H54 (cell line): ENCODE measurements at regions not wholly inside any gene's neighbourhood (a gene's known extent, or its start where the extent isn't known, plus 50 kb on each side); places are given as distances from the start of the nearest gene placed in this dataset.
"Not testable (repeated sequence)": the region's sequence is repeated elsewhere in the genome, so short reads cannot be mapped to it uniquely, and the experiment has no call there.

Experiments
- DNase-seq: peaks from one replicate; pipeline ENCODE4 v3.0.0; 2011; ENCODE audit warnings: low spot score, mixed read lengths; ENCODE audit not compliant: insufficient read length
- FAIRE-seq: peaks from 3 replicates; lab custom pipeline; 2011; peaks lifted over from hg19 to GRCh38; lab: Jason Lieb, UNC
- POLR2A ChIP-seq: IDR thresholded peaks from 2 replicates; pipeline ENCODE4 v1.6.1; 2011; ENCODE audit warnings: low read depth, mild to moderate bottlenecking, low read length

DNA sequence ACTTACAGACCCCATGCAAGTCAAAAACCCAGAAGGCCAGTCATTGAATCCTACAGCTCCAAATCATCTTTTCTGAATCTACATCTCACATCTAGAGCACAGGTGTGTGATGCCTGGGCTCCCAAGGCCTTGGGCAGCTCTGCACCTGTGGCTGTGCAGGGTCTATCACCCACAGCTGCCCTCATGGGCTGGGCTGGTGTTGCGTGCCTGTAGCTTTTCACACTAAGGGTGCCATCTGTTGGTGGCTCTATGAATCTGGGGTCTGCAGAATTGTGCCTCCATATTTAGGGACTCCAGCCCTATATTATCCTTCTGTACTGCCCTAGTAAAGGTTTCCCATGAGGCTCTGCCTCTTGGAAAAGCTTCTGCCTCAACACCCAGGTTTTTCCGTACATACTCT is 407.6 kb downstream of the TUBA3C start:
- not testable (repeated sequence) for FAIRE-seq, DNase-seq

DNA sequence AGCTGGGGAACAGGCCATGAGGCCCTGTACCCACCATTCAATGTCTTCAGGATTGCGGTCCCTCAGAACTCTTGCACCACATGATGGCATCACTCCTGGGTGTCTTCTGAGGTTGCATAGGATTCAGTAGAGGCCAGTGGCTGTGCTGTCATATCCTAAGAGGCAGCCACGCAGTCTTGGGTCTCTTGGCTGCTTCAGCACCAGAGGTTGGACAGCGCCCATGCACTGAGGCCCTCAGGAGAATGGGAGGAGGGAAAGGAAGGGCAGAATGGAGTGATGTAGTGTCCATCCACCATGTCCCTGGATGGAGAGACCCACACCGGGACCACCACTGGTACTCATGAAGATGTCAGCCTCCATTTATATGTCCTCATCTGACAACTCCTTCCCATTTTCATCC is 439.9 kb downstream of the TUBA3C start:
- DNase-seq, FAIRE-seq: not testable (repeated sequence)

DNA sequence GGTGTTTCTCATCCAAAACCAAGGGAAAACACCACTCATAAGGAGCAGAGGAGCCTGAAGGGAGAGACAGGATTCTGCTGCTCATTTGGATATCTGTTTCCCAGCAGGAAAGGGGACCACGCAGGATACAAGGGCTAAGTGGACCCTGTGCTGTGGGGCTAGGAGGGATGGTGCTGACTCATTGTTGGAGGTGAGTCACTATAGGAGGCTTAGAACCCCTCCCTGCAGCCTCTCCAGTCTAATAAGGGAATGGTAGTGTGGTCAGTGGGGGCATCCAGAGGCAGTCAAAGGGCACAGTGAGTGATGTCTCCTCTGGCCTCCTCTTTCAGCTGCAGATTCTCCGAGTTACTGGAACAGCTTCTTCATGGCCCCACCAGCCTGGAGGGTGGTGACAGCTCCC is 442.3 kb downstream of the TUBA3C start:
- TF ChIP-seq POLR2A = no peak
- FAIRE-seq = no peak

DNA sequence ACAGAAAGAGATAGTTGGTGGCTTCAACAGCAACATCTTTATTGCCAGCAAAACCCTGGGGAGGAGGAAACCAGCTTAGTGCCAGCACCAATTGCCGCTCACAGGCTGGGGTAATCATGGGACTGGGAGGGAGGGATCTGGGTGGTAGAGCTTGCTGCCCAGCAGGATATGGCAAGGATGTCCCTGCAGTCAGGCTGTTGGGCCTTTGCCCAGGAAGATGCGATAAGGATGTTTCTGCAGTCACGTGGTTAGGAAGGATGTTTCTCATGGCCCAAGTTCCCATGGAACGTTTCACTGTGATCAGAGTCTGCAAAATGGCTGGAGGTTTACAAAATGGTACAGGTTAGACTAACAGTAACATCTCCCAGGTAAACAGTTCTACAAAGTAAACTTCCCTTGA is 443.5 kb downstream of the TUBA3C start:
- not testable (repeated sequence) for FAIRE-seq, DNase-seq

More for the DNA sequence above, 442.3 kb downstream of the TUBA3C start:
- DNase-seq = no peak

DNA sequence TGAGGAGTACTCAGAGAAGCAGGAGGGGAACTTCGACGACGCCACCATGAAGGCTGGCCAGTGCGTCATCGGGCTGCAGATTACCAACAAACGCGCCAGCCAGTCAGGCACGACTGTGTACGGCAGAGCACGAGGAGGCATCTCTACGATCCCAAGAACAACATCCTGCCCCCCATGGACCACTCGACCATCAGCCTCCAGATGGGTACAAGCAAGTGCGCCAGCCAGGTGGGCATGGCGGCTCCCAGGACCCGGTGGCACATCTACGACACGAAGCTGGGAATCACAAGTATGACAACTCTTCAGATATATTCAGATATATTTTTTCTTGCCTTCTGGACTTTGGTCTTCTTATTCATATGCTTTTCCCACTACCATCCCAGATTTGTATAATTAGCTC is 454.5 kb downstream of the TUBA3C start:
- DNase-seq, FAIRE-seq: not testable (repeated sequence)

DNA sequence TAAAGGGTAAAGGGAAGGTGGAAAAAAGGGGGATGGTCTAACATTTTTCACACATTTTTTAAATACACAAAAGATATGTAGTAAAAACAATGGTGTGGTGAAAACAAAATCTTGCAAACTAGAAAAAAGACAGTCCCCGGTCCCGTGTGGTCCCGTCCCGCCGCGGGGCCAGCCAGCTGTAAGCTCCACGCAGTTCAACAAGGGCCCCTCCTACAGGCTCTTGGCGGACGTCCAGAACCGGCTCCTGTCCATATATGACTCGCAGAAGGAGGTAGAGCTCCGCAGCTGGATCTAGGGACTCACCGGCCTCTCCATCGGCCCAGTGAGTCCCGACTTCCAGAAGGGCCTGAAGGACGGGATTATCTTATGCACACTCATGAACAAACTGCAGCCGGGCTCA is 455.1 kb downstream of the TUBA3C start:
- FAIRE-seq, DNase-seq: not testable (repeated sequence)

DNA sequence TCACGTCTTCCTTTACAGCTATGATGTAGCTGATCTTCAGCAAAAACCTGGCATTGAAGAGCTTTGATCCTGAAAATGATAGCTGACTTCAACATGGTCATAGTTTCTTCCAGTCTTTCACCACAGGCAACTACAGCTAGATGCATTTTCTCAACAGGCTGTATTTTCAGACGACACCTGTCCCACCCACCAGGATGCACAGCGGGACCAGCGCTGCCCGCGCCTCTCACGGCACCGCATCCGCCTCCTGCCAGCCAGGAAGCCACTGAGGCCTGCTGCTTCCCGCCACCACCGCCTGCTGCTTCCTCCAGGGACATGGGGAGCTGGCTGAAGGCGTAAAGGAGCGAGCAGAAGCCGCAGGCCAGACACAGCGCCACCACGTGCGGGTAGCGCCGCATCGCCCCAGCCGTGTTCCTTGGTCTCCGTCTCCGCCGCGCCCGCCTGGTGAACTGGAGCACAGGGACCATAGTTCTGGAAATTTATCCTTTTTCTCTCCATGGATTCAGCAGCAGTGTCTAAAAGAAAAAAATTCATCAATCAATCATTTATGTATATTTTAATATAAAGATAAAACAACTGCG is 456.3 kb downstream of the TUBA3C start:
- not testable (repeated sequence) for FAIRE-seq, DNase-seq

DNA sequence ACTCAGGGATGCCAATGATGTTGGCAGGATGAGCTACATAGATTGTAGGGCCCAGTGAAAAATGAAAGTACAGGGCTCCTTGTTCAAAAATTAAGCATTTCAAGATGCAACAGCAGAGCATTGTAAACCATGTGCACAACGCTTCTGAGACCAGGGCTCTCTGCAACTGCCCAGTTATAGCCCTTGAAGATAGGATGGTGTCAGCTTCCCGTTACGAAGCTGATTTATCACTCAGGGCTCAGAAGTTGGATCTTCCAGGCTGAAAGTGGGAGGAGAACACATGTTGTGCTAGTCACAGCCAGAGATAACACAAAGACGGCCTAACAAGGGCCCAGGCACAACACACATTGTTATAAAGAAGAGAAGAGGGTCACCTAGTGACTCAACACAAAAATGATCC is 466.7 kb downstream of the TUBA3C start:
- no peak for DNase-seq
- TF ChIP-seq POLR2A = no peak
- no peak for FAIRE-seq

DNA sequence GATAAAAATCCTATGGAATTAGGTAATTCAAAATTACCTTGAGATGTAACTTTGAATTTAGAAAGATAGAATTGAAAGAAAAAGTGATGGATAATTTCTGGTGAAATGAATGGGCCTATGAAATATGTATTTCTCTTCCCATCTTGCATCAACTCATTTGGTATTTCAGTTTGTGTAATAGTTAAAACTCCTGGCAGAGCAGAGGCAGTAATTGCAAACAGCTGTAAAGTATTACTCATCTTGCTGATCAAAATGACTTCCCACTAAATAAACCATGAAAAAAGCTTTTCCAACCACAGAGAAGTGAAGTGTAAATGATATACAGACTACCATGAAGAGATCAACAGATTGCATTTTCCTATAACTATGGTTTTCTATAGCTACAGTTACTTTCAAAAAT is 471.0 kb downstream of the TUBA3C start:
- DNase-seq, FAIRE-seq: not testable (repeated sequence)

DNA sequence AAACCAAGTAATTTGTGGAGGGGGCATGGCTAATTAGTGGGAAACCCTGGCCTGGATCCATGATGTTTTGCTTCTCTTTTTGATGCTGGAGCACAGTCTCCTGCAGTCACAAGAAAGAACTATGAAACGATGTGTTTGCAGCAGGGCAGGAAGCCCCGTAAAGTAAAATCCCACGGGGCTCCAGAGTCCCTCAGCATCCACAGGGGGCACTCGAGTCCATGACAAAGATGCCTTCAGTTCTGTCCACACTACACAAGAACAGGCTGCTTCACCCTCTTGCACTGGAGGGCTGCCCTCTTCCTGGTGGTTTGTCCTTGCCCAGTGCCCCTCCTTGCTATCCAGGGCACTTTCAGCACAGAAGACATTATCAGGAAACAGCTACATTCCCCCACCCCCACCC is 475.1 kb downstream of the TUBA3C start:
- not testable (repeated sequence) for FAIRE-seq, DNase-seq

DNA sequence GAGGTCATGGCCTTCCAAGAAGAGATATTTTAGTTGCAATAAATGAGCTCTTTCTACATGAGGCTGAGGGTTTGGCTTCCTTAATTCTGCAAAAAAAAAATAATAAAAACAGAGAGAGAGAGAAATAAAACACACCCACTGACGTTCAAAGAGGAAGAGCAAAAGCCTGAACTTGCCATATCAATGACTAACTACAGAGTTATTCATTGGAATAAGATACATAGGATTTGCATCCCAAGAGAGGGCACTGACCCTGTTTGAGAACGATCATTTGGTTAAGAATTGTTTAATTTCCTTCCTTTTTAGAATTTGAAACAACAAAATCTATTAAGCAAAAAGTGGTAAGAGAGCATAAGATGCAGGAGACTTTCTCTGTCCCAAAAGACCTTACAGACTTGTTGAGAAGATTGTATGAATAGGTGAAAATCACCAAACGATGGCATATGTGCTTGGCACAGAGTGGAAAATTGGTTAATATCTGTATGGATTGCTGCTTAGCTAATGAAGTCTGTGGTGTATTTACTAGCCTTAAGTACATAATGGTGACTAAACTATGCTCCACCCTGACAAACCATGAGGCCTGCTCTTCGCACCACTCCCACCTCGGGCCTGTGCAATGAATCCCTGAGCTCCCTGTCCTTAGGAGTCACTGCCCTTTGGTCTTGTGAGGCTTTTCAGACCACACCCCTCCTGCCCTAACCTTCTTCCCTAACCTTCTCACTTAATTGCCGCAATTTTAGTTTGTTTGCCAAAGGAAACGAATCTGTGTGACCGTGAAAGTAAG is 479.0 kb downstream of the TUBA3C start:
- DNase-seq, FAIRE-seq: not testable (repeated sequence)

DNA sequence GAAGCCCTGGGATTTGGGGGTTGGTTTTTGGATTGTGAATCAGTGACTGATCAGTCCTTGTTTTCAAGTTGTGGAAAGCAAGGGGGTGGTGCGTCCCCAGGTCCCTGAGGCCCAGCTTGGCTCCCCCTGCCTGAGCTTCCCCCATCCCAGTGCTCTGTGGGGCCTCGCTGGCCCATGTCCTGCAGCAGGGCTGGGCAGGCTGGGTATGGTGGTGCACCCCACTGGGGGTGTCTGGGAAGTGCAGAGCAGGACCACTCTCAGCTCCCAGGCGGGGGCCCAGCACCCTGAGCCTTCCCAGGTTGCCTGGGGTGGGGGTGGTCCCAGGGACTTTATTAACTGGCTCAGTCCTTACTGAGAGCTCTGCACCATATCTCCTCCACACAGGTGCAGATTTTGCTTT is 483.3 kb downstream of the TUBA3C start:
- FAIRE-seq, DNase-seq: not testable (repeated sequence)

DNA sequence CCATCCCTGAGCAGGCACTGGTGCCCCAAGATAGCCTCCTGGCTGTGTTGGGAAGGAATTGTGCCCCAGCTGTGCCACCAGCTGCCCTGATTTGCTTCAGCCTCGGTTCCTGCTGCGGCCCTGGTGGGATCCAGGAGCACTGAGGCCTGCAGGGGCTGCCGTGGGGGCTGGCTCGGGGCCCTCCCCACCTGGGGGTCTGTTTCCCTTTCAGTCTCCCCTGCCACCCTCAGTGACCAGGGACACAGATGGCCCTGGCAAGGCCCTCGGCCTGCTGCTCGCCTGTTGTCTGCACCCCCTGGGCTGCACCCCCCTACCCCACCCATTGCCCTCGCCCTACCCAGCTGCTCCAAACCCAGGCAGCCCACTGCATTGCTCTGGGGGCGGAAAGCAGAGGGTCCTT is 483.8 kb downstream of the TUBA3C start:
- FAIRE-seq, DNase-seq: not testable (repeated sequence)

DNA sequence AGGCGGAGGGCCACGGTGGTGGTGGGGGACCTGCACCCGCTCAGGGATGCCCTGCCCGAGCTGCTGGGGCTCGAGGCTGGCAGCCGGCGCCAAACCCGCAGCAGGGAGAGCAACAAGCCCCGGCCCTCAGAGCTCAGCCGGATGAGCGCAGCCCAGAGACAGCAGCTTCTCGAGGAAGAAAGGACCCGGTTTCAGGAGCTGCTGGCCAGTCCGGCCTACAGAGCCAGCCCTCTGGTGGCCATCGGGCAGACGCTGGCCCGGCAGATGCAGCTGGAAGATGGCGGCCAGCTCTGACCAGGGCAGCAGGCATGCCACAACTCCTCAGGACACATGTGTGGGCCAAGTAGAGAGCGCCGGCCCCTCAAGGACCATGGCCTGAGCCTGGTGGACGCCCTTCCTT is 484.4 kb downstream of the TUBA3C start:
- FAIRE-seq, DNase-seq: not testable (repeated sequence)

DNA sequence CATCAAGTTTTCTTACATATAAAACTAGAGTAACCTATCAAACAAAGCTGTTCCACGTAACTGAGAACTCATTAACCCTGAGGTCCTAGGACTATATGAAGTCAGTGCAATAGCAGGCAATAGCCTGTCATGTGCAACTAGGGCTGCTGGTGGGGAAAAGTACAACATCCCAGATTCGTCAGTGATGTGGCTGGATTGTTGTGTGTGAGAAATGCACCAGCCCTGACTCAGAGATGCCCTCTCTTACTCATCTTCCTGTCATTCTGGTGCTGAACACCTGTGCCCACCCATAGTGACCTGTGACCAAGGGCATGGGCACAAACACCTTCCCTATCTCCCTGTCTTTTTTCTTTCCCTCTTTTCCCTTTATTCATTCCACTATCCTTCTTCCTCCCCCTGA is 504.2 kb downstream of the TUBA3C start:
- not testable (repeated sequence) for DNase-seq, FAIRE-seq

DNA sequence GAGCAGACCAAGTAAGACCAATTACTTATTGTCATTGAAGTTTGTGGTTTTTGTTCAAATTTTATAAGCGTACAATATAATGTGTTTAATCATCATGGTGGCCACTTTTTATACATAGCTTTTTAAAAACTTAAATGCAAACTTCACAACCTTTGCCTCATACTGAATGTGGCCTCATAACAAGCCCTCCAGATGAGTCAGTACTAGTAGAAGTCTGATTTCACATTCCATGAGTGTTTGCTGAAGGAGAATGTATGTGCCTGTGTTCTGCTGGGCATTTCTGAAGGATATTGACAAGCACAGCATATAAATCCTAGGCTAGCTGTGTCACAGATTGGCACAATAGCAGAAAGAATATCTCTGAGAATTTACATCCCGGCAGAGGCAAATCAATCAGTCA is 506.4 kb downstream of the TUBA3C start:
- not testable (repeated sequence) for FAIRE-seq, DNase-seq

DNA sequence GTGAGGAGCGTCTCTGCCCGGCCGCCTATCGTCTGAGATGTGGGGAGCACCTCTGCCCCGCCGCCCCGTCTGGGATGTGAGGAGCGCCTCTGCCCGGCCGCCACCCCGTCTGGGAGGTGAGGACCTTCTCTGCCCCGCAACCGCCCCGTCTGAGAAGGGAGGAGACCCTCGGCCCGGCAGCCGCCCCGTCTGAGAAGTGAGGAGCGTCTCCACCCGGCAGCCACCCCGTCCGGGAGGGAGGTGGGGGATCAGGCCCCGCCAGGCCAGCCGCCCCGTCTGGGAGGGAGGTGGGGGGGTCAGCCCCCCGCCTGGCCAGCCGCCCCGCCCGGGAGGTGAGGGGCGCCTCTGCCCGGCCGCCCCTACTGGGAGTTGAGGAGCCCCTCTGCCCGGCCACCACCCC is 507.8 kb downstream of the TUBA3C start:
- DNase-seq, FAIRE-seq: not testable (repeated sequence)

DNA sequence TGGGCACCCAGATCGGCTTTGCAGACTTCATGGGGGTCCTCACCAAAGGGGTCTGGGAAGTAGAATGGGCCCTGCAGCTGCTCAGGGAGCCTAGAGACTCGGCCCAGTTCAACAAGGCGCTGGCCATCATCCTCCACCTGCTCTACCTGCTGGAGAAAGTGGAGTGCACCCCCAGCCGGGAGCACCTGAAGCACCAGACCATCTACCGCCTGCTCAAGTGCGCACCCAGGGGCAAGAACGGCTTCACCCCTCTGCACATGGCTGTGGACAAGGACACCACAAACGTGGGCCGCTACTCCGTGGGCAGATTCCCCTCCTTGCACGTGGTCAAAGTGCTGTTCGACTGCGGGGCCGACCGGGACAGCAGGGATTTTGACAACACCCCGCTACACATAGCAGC is 515.0 kb downstream of the TUBA3C start:
- FAIRE-seq, DNase-seq: not testable (repeated sequence)

DNA sequence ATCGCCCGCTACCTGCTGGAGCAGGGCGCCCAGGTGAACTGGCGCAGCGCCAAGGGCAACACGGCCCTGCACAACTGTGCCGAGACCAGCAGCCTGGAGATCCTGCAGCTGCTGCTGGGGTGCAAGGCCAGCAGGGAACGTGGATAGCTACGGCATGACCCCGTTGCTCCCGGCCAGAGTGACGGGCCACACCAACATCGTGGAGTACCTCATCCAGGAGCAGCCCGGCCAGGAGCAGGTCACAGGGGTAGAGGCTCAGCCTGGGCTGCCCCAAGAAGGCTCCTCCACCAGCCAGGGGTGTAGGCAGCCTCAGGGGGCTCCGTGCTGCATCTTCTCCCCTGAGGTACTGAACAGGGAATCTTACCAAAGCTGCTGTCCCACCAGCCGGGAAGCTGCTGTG is 515.9 kb downstream of the TUBA3C start:
- FAIRE-seq, DNase-seq: not testable (repeated sequence)

DNA sequence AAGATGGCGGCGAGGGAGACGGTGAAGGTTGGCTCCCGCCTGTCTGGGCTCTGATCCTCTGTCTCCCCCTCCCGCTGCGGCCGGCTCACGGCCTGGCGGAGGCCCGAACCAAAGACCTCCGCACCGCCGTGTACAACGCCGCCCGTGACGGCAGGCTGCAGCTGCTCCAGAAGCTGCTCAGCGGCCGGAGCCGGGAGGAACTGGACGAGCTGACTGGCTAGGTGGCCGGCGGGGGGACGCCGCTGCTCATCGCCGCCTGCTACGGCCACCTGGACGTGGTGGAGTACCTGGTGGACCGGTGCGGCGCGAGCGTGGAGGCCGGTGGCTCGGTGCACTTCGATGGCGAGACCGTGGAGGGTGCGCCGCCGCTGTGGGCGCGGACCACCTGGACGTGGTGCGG is 516.5 kb downstream of the TUBA3C start:
- not testable (repeated sequence) for FAIRE-seq, DNase-seq

DNA sequence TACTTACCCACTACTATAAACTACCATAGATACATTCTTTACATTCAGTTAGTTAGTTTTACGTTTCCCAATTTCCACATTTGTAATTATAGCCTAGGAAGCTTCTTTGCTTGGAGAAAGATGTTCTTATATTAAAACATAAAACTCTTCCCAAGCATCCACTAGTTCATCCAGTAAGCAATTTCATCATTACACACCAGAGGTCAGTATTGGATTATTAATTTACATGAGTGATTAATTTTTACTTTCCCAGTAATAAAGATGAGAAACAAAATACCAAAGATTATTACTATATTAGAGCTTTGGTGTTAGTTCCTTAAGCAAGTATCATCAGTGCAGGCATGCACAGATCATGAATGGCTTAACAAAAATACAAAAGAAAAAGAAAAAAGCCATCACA is 518.4 kb downstream of the TUBA3C start:
- not testable (repeated sequence) for DNase-seq, FAIRE-seq
